HEK293T (cell line): ENCODE measurements at regions not wholly inside any gene's neighbourhood (a gene's known extent, or its start where the extent isn't known, plus 50 kb on each side); places are given as distances from the start of the nearest gene placed in this dataset.

Experiments used
- BHLHE40 ChIP-seq: fragments of 450-650 bp; IDR thresholded peaks from 2 replicates; pipeline ENCODE4 v1.6.1; 2016; ENCODE audit warnings: mild to moderate bottlenecking, moderate library complexity, borderline replicate concordance
- ELF4 ChIP-seq: fragments of 450-650 bp; IDR thresholded peaks from 2 replicates; pipeline ENCODE4 v1.6.1; 2017; ENCODE audit warnings: antibody characterized with exemption
- FOXA1 ChIP-seq: fragments of 450-650 bp; IDR thresholded peaks from 2 replicates; pipeline ENCODE4 v1.6.1; 2016; ENCODE audit warnings: mild to moderate bottlenecking
- FOXK2 ChIP-seq: fragments of 450-650 bp; IDR thresholded peaks from 2 replicates; pipeline ENCODE4 v1.6.1; 2016; ENCODE audit warnings: mild to moderate bottlenecking
- FOXM1 ChIP-seq: fragments of 450-650 bp; IDR thresholded peaks from 2 replicates; pipeline ENCODE4 v1.6.1; 2017; ENCODE audit warnings: mild to moderate bottlenecking, borderline replicate concordance
- LEF1 ChIP-seq: fragments of 450-650 bp; IDR thresholded peaks from 2 replicates; pipeline ENCODE4 v1.6.1; 2017; ENCODE audit warnings: mild to moderate bottlenecking, borderline replicate concordance
- NFRKB ChIP-seq: fragments of 450-650 bp; IDR thresholded peaks from 2 replicates; pipeline ENCODE4 v1.6.1; 2016; ENCODE audit warnings: mild to moderate bottlenecking, moderate library complexity
- PKNOX1 ChIP-seq: fragments of 450-650 bp; IDR thresholded peaks from 2 replicates; pipeline ENCODE4 v1.6.1; 2016
- SP1 ChIP-seq: fragments of 450-650 bp; IDR thresholded peaks from 2 replicates; pipeline ENCODE4 v1.6.1; 2017
- SUZ12 ChIP-seq: fragments of 450-650 bp; IDR thresholded peaks from 2 replicates; pipeline ENCODE4 v1.6.1; 2016; ENCODE audit warnings: mild to moderate bottlenecking
- ZNF384 ChIP-seq: fragments of 450-650 bp; IDR thresholded peaks from 2 replicates; pipeline ENCODE4 v1.6.1; 2016

GRCh38 chr13:47044842-47045241 is 148.0 kb upstream of the HTR2A start:
- TF ChIP-seq FOXM1 (no peak), FOXA1 (no peak), BHLHE40 (no peak), NFRKB (no peak), SP1 (no peak), FOXK2 (no peak), ELF4 (no peak), PKNOX1 (no peak), SUZ12 (no peak), ZNF384 (no peak), LEF1 (no peak)
